Loucy (cell line): ENCODE measurements at regions not wholly inside any gene's neighbourhood (a gene's known extent, or its start where the extent isn't known, plus 50 kb on each side); places are given as distances from the start of the nearest gene placed in this dataset.

Experiments
- EZH2phosphoT487 ChIP-seq: fragments of 200-600 bp; IDR thresholded peaks from 2 replicates; pipeline ENCODE4 v1.6.1; 2018; ENCODE audit warnings: antibody characterized with exemption, mild to moderate bottlenecking, moderate library complexity, borderline replicate concordance
- TF ChIP-seq, protein P1 (sequence below): fragments of 200-600 bp; sonication (generic); conservative IDR thresholded peaks from 2 replicates; pipeline ENCODE4 v1.5.1; 2014; ENCODE audit warnings: mild to moderate bottlenecking, antibody characterized with exemption, low read length

DNA sequence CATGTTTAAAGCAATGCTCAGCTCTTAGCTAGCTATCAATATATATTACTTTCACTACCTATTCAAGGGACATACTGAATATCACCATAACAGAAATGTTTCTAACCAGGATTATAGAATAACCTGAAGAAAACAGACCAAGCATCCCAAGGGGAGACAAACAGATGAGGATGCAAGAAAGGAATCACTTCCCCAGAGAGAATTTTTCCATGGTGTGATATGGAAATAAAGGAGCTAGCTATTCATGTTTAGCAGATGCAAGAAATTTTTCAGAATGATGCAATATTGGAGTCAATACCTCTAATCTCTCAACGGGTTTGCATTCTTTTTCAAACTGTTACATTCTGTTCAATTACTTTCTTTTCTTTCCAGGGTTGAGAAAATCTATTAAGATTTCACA is 538.9 kb upstream of the FLRT2 start:
- TF ChIP-seq, protein P1, sequence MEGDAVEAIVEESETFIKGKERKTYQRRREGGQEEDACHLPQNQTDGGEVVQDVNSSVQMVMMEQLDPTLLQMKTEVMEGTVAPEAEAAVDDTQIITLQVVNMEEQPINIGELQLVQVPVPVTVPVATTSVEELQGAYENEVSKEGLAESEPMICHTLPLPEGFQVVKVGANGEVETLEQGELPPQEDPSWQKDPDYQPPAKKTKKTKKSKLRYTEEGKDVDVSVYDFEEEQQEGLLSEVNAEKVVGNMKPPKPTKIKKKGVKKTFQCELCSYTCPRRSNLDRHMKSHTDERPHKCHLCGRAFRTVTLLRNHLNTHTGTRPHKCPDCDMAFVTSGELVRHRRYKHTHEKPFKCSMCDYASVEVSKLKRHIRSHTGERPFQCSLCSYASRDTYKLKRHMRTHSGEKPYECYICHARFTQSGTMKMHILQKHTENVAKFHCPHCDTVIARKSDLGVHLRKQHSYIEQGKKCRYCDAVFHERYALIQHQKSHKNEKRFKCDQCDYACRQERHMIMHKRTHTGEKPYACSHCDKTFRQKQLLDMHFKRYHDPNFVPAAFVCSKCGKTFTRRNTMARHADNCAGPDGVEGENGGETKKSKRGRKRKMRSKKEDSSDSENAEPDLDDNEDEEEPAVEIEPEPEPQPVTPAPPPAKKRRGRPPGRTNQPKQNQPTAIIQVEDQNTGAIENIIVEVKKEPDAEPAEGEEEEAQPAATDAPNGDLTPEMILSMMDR, result no peak
- no peak for TF ChIP-seq EZH2phosphoT487
